NCI-H510A treated with DMSO at 0.1 percent for 48 hours (cell line): ENCODE measurements at regions not wholly inside any gene's neighbourhood (a gene's known extent, or its start where the extent isn't known, plus 50 kb on each side); places are given as distances from the start of the nearest gene placed in this dataset.
"Not testable (repeated sequence)": the region's sequence is repeated elsewhere in the genome, so short reads cannot be mapped to it uniquely, and the experiment has no call there.

Source experiments
- DNase-seq: peaks from one replicate; lab custom pipeline; 2025; lab: John Stamatoyannopoulos, UW

DNA sequence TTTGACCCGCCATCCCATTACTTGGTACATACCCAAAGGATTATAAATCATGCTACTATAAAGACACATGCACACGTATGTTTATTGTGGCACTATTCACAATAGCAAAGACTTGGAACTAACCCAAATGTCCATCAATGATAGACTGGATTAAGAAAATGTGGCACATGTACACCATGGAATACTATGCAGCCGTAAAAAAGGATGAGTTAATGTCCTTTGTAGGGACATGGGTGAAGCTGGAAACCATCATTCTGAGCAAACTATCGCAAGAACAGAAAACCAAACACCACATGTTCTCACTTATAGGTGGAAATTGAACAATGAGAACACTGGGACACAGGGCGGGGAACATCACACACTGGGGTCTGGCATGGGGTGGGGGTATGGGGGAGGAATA lies 57.1 kb upstream of the GMDS start:
- not testable (repeated sequence) for DNase-seq

DNA sequence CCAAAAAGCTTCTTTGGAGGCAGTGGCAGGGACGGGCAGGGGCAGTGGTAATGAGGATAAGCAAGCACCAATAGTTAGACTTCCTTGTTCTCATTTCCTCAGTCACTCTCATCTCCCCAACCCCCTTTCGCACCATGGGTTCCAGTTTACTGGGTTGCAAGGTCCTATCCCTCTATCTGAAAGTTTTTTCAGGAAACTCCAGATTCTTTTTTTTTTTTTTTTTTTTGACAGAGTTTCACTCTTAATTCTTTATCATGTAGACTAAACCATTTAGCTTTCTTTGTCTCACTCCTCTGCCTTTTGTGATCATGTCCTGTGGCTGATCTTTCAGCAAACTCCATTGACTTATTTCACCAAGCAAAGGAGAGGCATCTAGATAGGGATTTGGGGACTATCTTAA lies 51.4 kb upstream of the GMDS start:
- DNase-seq, result no peak
